Fibroblast of lung (primary cell): ENCODE measurements at regions not wholly inside any gene's neighbourhood (a gene's known extent, or its start where the extent isn't known, plus 50 kb on each side); places are given as distances from the start of the nearest gene placed in this dataset.

Experiments
- EZH2 ChIP-seq: IDR thresholded peaks from 2 replicates; pipeline ENCODE4 v1.5.1; 2012; ENCODE audit warnings: low read length, control low read depth, mild to moderate bottlenecking; ENCODE audit errors: missing control alignments
- TF ChIP-seq, protein P1 (sequence below), 2 donors: IDR thresholded peaks in 1 of 2; conservative IDR thresholded peaks in 1 of 2; 1 replicate in 1 of 2; 2 replicates in 1 of 2; pipeline ENCODE4 v1.5.1; 2011 to 2012; ENCODE audit warnings: low read length in 2 of 2, control low read depth in 1 of 2, inconsistent platforms in 1 of 2, low read depth in 1 of 2, mild to moderate bottlenecking in 1 of 2

DNA sequence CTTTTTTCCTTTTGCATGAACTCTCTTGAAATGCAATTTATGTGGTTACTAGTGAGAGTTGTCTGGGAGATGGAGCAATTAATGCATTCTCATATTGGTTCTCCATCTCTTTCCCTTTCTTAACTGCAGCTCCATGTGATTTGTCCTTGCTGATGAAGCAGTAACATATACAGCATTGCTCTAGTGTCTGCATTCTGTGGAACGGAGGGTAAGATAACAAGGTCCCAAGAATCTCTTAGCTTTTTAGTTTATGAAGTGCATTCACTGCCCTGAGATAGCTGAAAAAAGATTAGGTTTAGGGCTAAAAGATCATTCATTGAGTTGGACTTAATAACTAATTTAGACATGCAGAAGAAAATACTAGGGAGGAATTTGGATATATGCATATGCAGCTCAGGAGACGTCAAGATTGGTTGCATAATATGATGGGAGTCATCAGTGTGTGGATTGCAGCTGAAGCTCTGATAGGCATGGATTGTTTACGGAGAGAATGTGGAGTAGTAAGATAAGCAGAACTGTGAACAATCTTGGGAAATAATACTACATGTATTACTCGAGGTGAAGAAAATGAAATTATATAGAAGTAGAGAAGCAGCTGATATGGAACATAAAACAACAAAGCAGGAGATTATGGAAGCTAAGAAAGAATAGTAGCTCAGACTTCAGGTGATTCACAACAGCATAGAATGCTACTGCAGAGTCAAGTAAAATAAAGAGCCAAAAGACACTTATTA is 404.7 kb downstream of the ARL4A start:
- TF ChIP-seq, protein P1, sequence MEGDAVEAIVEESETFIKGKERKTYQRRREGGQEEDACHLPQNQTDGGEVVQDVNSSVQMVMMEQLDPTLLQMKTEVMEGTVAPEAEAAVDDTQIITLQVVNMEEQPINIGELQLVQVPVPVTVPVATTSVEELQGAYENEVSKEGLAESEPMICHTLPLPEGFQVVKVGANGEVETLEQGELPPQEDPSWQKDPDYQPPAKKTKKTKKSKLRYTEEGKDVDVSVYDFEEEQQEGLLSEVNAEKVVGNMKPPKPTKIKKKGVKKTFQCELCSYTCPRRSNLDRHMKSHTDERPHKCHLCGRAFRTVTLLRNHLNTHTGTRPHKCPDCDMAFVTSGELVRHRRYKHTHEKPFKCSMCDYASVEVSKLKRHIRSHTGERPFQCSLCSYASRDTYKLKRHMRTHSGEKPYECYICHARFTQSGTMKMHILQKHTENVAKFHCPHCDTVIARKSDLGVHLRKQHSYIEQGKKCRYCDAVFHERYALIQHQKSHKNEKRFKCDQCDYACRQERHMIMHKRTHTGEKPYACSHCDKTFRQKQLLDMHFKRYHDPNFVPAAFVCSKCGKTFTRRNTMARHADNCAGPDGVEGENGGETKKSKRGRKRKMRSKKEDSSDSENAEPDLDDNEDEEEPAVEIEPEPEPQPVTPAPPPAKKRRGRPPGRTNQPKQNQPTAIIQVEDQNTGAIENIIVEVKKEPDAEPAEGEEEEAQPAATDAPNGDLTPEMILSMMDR (conservative IDR thresholded peaks at IDR 0.05 in 1 of 2, IDR thresholded peaks at IDR 0.05 in 1 of 2; ENCODE audit: low read depth in 1 of 2, low read length in 2 of 2): no peak
- TF ChIP-seq EZH2: no peak
